H9 (cell line): ENCODE measurements at regions not wholly inside any gene's neighbourhood (a gene's known extent, or its start where the extent isn't known, plus 50 kb on each side); places are given as distances from the start of the nearest gene placed in this dataset.

Source experiments
- DNase-seq: peaks from one replicate; pipeline ENCODE4 v3.0.0-alpha.2; 2017
- H2AFZ ChIP-seq: one replicate; pipeline ENCODE4 v1.6.1; 2013; ENCODE audit warnings: mild to moderate bottlenecking, low read length, control low read depth, moderate library complexity
- H2AK5ac ChIP-seq: 2 replicates; pipeline ENCODE4 v1.6.1; 2013; ENCODE audit warnings: low read length, control low read depth, mixed read lengths; ENCODE audit not compliant: insufficient read length
- H2BK120ac ChIP-seq: one replicate; pipeline ENCODE4 v1.6.1; 2013; ENCODE audit warnings: low read depth, mild to moderate bottlenecking, low read length, control low read depth, inconsistent platforms; ENCODE audit not compliant: poor library complexity, severe bottlenecking
- H2BK12ac ChIP-seq: 2 replicates; pipeline ENCODE4 v1.6.1; 2013; ENCODE audit warnings: low read length, control low read depth, mixed read lengths, low read depth; ENCODE audit not compliant: insufficient read length
- H2BK15ac ChIP-seq: 2 replicates; pipeline ENCODE4 v1.6.1; 2013; ENCODE audit warnings: low read depth, low read length, control low read depth
- H2BK20ac ChIP-seq: one replicate; pipeline ENCODE4 v1.6.1; 2013; ENCODE audit warnings: low read depth, mild to moderate bottlenecking, low read length, control low read depth, inconsistent platforms; ENCODE audit not compliant: poor library complexity, severe bottlenecking
- H2BK5ac ChIP-seq: 2 replicates; pipeline ENCODE4 v1.6.1; 2013; ENCODE audit warnings: low read length, control low read depth, mixed read lengths; ENCODE audit not compliant: insufficient read length
- H3K14ac ChIP-seq: 2 replicates; pipeline ENCODE4 v1.6.1; 2013; ENCODE audit warnings: low read length, control low read depth; ENCODE audit not compliant: insufficient read depth
- H3K18ac ChIP-seq: 2 replicates; pipeline ENCODE4 v1.6.1; 2013; ENCODE audit warnings: low read depth, mild to moderate bottlenecking, mixed read lengths, low read length, control low read depth; ENCODE audit not compliant: insufficient read length
- H3K23ac ChIP-seq: 2 replicates; pipeline ENCODE4 v1.6.1; 2013; ENCODE audit warnings: low read length, control low read depth, mixed read lengths, low read depth; ENCODE audit not compliant: insufficient read length
- H3K23me2 ChIP-seq: 2 replicates; pipeline ENCODE4 v1.6.1; 2013; ENCODE audit warnings: low read depth, mild to moderate bottlenecking, mixed read lengths, low read length, control low read depth; ENCODE audit not compliant: insufficient read length, poor library complexity, severe bottlenecking
- H3K27ac ChIP-seq: 2 replicates; pipeline ENCODE4 v1.5.1; 2013; ENCODE audit warnings: low read length, control low read depth, mixed read lengths, low read depth; ENCODE audit not compliant: insufficient read length
- H3K27me3 ChIP-seq: 2 replicates; pipeline ENCODE4 v1.6.1; 2013; ENCODE audit warnings: low read length, control low read depth, inconsistent platforms; ENCODE audit not compliant: insufficient read depth
- H3K4ac ChIP-seq: 2 replicates; pipeline ENCODE4 v1.6.1; 2013; ENCODE audit warnings: low read depth, mild to moderate bottlenecking, control low read depth, inconsistent platforms, low read length, moderate library complexity
- H3K4me1 ChIP-seq: 2 replicates; pipeline ENCODE4 v1.6.1; 2013; ENCODE audit warnings: low read length, control low read depth, inconsistent platforms; ENCODE audit not compliant: insufficient read depth
- H3K4me2 ChIP-seq: 2 replicates; pipeline ENCODE4 v1.6.1; 2013; ENCODE audit warnings: low read length, control low read depth, mixed read lengths; ENCODE audit not compliant: insufficient read length, insufficient read depth
- H3K56ac ChIP-seq: 2 replicates; pipeline ENCODE4 v1.6.1; 2013; ENCODE audit warnings: low read depth, mild to moderate bottlenecking, mixed read lengths, low read length, control low read depth; ENCODE audit not compliant: insufficient read length
- H3K79me1 ChIP-seq: 2 replicates; pipeline ENCODE4 v1.6.1; 2013; ENCODE audit warnings: low read depth, mild to moderate bottlenecking, moderate library complexity, low read length, control low read depth, inconsistent platforms; ENCODE audit not compliant: insufficient read depth, poor library complexity, severe bottlenecking
- H3K79me2 ChIP-seq: 2 replicates; pipeline ENCODE4 v1.6.1; 2013; ENCODE audit warnings: low read length, control low read depth, inconsistent platforms; ENCODE audit not compliant: insufficient read depth
- H3K9ac ChIP-seq: 2 replicates; pipeline ENCODE4 v1.6.1; 2013; ENCODE audit warnings: low read length, control low read depth, mixed read lengths; ENCODE audit not compliant: insufficient read length; ENCODE audit errors: extremely low read depth
- H3K9me3 ChIP-seq: one replicate; pipeline ENCODE4 v1.6.1; 2013; ENCODE audit warnings: low read depth, low read length, inconsistent platforms; ENCODE audit not compliant: control insufficient read depth
- H3T11ph ChIP-seq: one replicate; pipeline ENCODE4 v1.6.1; 2013; ENCODE audit warnings: mild to moderate bottlenecking, low read length, control low read depth, inconsistent platforms
- H4K20me1 ChIP-seq: one replicate; pipeline ENCODE4 v1.6.1; 2013; ENCODE audit not compliant: control insufficient read depth, insufficient read length, insufficient read depth
- H4K5ac ChIP-seq: 2 replicates; pipeline ENCODE4 v1.6.1; 2013; ENCODE audit warnings: low read depth, mild to moderate bottlenecking, mixed read lengths, low read length, control low read depth; ENCODE audit not compliant: insufficient read length
- H4K8ac ChIP-seq: replicated peaks from 2 replicates; pipeline ENCODE4 v1.6.1; 2013; ENCODE audit warnings: low read length, control low read depth, mixed read lengths, low read depth; ENCODE audit not compliant: insufficient read length
- H4K91ac ChIP-seq: 2 replicates; pipeline ENCODE4 v1.6.1; 2013; ENCODE audit warnings: low read depth, mild to moderate bottlenecking, moderate library complexity, mixed read lengths, low read length, control low read depth; ENCODE audit not compliant: insufficient read length
- H3K27ac Mint-ChIP-seq, 3 experiments: 2 replicates in 2 of 3; 3 replicates in 1 of 3; pipeline ENCODE4 v1.8.0; 2020 to 2021; ENCODE audit warnings: mixed read lengths in 3 of 3, mild to moderate bottlenecking in 1 of 3, moderate library complexity in 1 of 3
- H3K27me3 Mint-ChIP-seq: 2 replicates; pipeline ENCODE4 v1.8.0; 2021; ENCODE audit warnings: low read depth, mild to moderate bottlenecking, moderate library complexity, mixed read lengths
- H3K36me3 Mint-ChIP-seq, 3 experiments: 2 replicates in 2 of 3; 3 replicates in 1 of 3; pipeline ENCODE4 v1.8.0; 2020 to 2021; ENCODE audit warnings: low read depth in 3 of 3, mixed read lengths in 3 of 3; ENCODE audit not compliant: insufficient read depth in 1 of 3
- H3K4me1 Mint-ChIP-seq, 2 experiments: 2 replicates each; pipeline ENCODE4 v1.8.0; 2020; ENCODE audit warnings: mixed read lengths in 2 of 2
- H3K4me3 Mint-ChIP-seq, 2 experiments: 2 replicates in 1 of 2; 3 replicates in 1 of 2; pipeline ENCODE4 v1.8.0; 2020 to 2021; ENCODE audit warnings: mild to moderate bottlenecking in 2 of 2, mixed read lengths in 2 of 2, moderate library complexity in 1 of 2
- H3K9me3 Mint-ChIP-seq, 2 experiments: 2 replicates in 1 of 2; 3 replicates in 1 of 2; pipeline ENCODE4 v1.8.0; 2020; ENCODE audit warnings: mild to moderate bottlenecking in 2 of 2, mixed read lengths in 2 of 2, moderate library complexity in 1 of 2
- WGBS: extraction: QIAGEN DNeasy Blood & Tissue Kit; methylation state at CpG from one replicate; pipeline ENCODE4 v1.1.7; 2013; ENCODE audit warnings: missing lambda C conversion rate, low lambda C conversion rate, mixed read lengths; ENCODE audit not compliant: insufficient read length; ENCODE audit errors: extremely low coverage; 5-methylcytosine and 5-hydroxymethylcytosine counted together
- TF ChIP-seq, protein P1 (sequence below): fragments of 200-600 bp; sonication (generic); conservative IDR thresholded peaks from 3 replicates; pipeline ENCODE4 v1.8.0; 2021; ENCODE audit warnings: antibody characterized with exemption, mild to moderate bottlenecking

GRCh38 chr12:15045451-15045850, 72.6 kb downstream of the PDE6H start:
- no peaks in the 10 kb centered on the region for H3K79me2 ChIP-seq
- no peak overlapping the region for H3K27ac ChIP-seq
- no peaks in the 10 kb centered on the region for H3K23me2 ChIP-seq
- no peak overlapping the region for H4K8ac ChIP-seq
- H3K4ac ChIP-seq = no peak overlapping the region
- H3K27ac Mint-ChIP-seq = no peak overlapping the region
- no peaks in the 10 kb centered on the region for H3K9me3 Mint-ChIP-seq
- H3K27me3 ChIP-seq = no peaks in the 10 kb centered on the region
- no peak for DNase-seq
- H3K79me1 ChIP-seq = no peaks in the 10 kb centered on the region
- no CpG with 5 or more reads among the region's 1 CpG for WGBS
- H3K27me3 Mint-ChIP-seq = peaks cover 4% of the 10 kb centered on the region; the same call in 1 of the 2 replicates
- TF ChIP-seq, protein P1, sequence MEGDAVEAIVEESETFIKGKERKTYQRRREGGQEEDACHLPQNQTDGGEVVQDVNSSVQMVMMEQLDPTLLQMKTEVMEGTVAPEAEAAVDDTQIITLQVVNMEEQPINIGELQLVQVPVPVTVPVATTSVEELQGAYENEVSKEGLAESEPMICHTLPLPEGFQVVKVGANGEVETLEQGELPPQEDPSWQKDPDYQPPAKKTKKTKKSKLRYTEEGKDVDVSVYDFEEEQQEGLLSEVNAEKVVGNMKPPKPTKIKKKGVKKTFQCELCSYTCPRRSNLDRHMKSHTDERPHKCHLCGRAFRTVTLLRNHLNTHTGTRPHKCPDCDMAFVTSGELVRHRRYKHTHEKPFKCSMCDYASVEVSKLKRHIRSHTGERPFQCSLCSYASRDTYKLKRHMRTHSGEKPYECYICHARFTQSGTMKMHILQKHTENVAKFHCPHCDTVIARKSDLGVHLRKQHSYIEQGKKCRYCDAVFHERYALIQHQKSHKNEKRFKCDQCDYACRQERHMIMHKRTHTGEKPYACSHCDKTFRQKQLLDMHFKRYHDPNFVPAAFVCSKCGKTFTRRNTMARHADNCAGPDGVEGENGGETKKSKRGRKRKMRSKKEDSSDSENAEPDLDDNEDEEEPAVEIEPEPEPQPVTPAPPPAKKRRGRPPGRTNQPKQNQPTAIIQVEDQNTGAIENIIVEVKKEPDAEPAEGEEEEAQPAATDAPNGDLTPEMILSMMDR = no peak
- no peak overlapping the region for H2BK120ac ChIP-seq
- H4K20me1 ChIP-seq = no peaks in the 10 kb centered on the region
- no peak overlapping the region for H3T11ph ChIP-seq
- H3K14ac ChIP-seq = no peak overlapping the region
- no peak overlapping the region for H3K9ac ChIP-seq
- H3K4me2 ChIP-seq = no peak overlapping the region
- no peak overlapping the region for H2BK15ac ChIP-seq
- H3K4me3 Mint-ChIP-seq = no peak overlapping the region
- no peaks in the 10 kb centered on the region for H3K4me1 ChIP-seq
- no peak overlapping the region for H2BK12ac ChIP-seq
- H4K5ac ChIP-seq = no peak overlapping the region
- no peak overlapping the region for H2BK20ac ChIP-seq
- H3K36me3 Mint-ChIP-seq = no peaks in the 10 kb centered on the region
- H3K4me1 Mint-ChIP-seq = no peaks in the 10 kb centered on the region
- no peak overlapping the region for H3K23ac ChIP-seq
- no peak overlapping the region for H2BK5ac ChIP-seq
- H3K18ac ChIP-seq = no peak overlapping the region
- no peaks in the 10 kb centered on the region for H3K9me3 ChIP-seq
- H3K56ac ChIP-seq = no peak overlapping the region
- no peak overlapping the region for H2AFZ ChIP-seq
- no peak overlapping the region for H2AK5ac ChIP-seq
- H4K91ac ChIP-seq = no peak overlapping the region
